ENCODE measurements at regions not wholly inside any gene's neighbourhood (a gene's known extent, or its start where the extent isn't known, plus 50 kb on each side); places are given as distances from the start of the nearest gene placed in this dataset.

DNA sequence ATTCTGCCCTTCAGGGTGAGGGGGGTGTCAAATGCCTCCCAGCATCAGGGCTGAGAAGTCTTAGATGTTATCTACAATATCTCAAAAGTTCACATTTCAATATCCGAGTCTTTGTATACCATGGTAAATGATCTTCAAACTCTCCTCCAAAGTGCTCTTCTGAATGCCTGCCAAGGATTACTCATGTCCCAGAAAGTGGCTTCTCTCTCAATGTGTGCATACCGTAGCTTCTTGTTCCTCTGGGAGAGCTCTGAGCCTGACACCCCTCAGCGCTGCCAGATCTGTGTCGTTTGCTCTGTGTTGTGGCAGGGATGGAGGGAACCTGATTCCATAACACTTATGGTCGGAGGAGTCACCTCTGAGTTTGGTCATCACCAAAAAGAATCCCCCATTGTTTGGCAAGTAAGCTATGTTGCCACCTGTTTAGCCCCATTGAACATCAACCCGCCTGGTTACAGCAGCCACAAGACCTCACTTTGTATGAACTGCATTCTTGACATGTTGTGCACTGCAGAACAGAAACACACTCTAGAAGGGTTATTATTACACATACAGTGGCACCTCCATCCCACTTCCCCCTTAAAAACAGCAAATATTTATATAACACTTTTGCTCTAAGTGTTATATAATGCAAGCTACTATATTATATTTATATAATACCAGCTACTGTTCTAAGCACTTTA, 163.1 kb upstream of the MIR17HG start:
- Histone ChIP-seq H3K9ac (ENCODE audit: low read depth in 1 of 2, low read length in 2 of 2) (no peak overlapping the region), H3K4me1 (ENCODE audit: control insufficient read depth in 1 of 2, insufficient read depth in 2 of 2, low read length in 2 of 2) (no peaks in the 10 kb centered on the region), H3K9me3 (ENCODE audit: control insufficient read depth in 1 of 2, low read length in 2 of 2) (no peaks in the 10 kb centered on the region), H3K27me3 (ENCODE audit: control insufficient read depth in 1 of 2, insufficient read depth in 2 of 2, low read length in 2 of 2) (no peaks in the 10 kb centered on the region), H3K4me3 (ENCODE audit: low read depth in 1 of 2, low read length in 2 of 2) (no peak overlapping the region), H3K27ac (ENCODE audit: low read depth, low read length) (no peak overlapping the region), H3K36me3 (ENCODE audit: control insufficient read depth in 1 of 2, insufficient read depth in 2 of 2, low read length in 2 of 2) (no peaks in the 10 kb centered on the region)

- Histone ChIP-seq H3K27ac (ENCODE audit: low read depth, low read length) (no peak overlapping the region), H3K27me3 (ENCODE audit: control insufficient read depth in 1 of 2, insufficient read depth in 2 of 2, low read length in 2 of 2) (no peaks in the 10 kb centered on the region), H3K9me3 (ENCODE audit: control insufficient read depth in 1 of 2, low read length in 2 of 2) (no peaks in the 10 kb centered on the region), H3K4me3 (ENCODE audit: low read depth in 1 of 2, low read length in 2 of 2) (no peak overlapping the region), H3K36me3 (ENCODE audit: control insufficient read depth in 1 of 2, insufficient read depth in 2 of 2, low read length in 2 of 2) (no peaks in the 10 kb centered on the region), H3K4me1 (ENCODE audit: control insufficient read depth in 1 of 2, insufficient read depth in 2 of 2, low read length in 2 of 2) (no peaks in the 10 kb centered on the region), H3K9ac (ENCODE audit: low read depth in 1 of 2, low read length in 2 of 2) (no peak overlapping the region)
These were observed 162.1 kb upstream of the MIR17HG start for GRCh38 chr13:91185294-91185863.

DNA sequence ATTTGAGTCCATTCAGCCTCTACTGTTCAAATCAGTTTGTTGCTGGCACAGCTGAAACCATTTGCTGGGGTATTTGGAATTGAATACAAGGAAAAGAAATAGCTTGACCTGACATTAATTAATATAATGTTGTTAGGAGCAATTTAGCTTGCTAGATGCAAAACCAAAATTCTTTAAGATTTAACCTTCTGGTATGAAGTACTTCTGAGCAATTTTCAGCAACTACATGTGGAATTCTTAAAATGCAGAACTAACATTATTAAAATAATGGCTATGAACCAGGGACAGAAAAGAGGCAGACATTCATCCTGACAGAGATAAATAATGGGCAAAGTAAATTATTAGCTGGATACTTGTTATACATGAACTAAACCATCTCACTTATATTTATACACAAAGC, 160.0 kb upstream of the MIR17HG start:
- Histone ChIP-seq H3K27ac (ENCODE audit: low read depth, low read length) (no peak overlapping the region), H3K9ac (ENCODE audit: low read depth in 1 of 2, low read length in 2 of 2) (no peak overlapping the region), H3K9me3 (ENCODE audit: control insufficient read depth in 1 of 2, low read length in 2 of 2) (no peaks in the 10 kb centered on the region), H3K4me1 (ENCODE audit: control insufficient read depth in 1 of 2, insufficient read depth in 2 of 2, low read length in 2 of 2) (no peaks in the 10 kb centered on the region), H3K4me3 (ENCODE audit: low read depth in 1 of 2, low read length in 2 of 2) (no peak overlapping the region), H3K36me3 (ENCODE audit: control insufficient read depth in 1 of 2, insufficient read depth in 2 of 2, low read length in 2 of 2) (no peaks in the 10 kb centered on the region), H3K27me3 (ENCODE audit: control insufficient read depth in 1 of 2, insufficient read depth in 2 of 2, low read length in 2 of 2) (no peaks in the 10 kb centered on the region)

DNA sequence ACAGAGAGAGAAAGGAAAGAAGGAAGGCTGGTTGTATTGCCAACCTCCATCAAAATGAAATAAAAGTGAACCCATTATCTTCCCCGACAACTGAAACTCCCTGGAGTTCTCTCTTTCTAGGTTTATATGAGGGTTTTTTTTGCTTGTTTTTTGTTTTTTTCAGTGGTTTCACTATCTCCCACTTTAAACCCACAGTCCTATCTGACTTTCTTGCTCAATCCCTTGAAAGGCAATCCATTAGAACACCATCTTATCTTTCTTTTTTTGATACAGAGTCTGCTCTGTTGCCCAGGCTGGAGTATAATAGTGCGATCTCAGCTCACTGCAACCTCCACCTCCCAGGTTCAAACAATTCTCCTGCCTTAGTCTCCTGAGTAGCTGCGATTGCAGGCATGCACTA, 158.0 kb upstream of the MIR17HG start:
- Histone ChIP-seq H3K27me3 (ENCODE audit: control insufficient read depth in 1 of 2, insufficient read depth in 2 of 2, low read length in 2 of 2) (no peaks in the 10 kb centered on the region), H3K36me3 (ENCODE audit: control insufficient read depth in 1 of 2, insufficient read depth in 2 of 2, low read length in 2 of 2) (no peaks in the 10 kb centered on the region), H3K9ac (ENCODE audit: low read depth in 1 of 2, low read length in 2 of 2) (no peak overlapping the region), H3K4me1 (ENCODE audit: control insufficient read depth in 1 of 2, insufficient read depth in 2 of 2, low read length in 2 of 2) (no peaks in the 10 kb centered on the region), H3K27ac (ENCODE audit: low read depth, low read length) (no peak overlapping the region), H3K4me3 (ENCODE audit: low read depth in 1 of 2, low read length in 2 of 2) (no peak overlapping the region), H3K9me3 (ENCODE audit: control insufficient read depth in 1 of 2, low read length in 2 of 2) (no peaks in the 10 kb centered on the region)

DNA sequence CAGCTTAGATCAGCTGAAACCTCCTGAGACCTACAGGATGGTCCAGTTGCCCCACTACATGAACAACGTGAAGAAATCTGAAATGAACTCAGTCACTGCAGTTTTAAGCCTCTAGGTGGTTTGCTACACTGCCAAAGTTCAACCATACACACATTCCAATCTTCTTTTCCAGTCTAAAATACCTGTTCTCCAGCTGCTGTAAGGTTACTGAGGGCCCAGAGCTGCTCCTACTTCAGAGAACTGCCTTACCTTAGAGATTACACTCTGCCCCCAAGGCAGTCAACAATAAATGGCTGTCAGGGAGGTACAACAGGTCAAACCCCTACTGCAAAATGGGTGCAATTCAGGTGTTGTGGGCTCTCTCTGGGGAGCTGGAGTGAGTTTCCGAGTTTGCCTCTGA, 154.1 kb upstream of the MIR17HG start:
- no peak overlapping the region for H3K27ac ChIP-seq (ENCODE audit: low read depth, low read length)
- no peaks in the 10 kb centered on the region for H3K9me3 ChIP-seq (ENCODE audit: control insufficient read depth in 1 of 2, low read length in 2 of 2)
- H3K27me3 ChIP-seq (ENCODE audit: control insufficient read depth in 1 of 2, insufficient read depth in 2 of 2, low read length in 2 of 2) = no peaks in the 10 kb centered on the region
- H3K4me3 ChIP-seq (ENCODE audit: low read depth in 1 of 2, low read length in 2 of 2) = no peak overlapping the region
- no peaks in the 10 kb centered on the region for H3K4me1 ChIP-seq (ENCODE audit: control insufficient read depth in 1 of 2, insufficient read depth in 2 of 2, low read length in 2 of 2)
- no peak overlapping the region for H3K9ac ChIP-seq (ENCODE audit: low read depth in 1 of 2, low read length in 2 of 2)
- no peaks in the 10 kb centered on the region for H3K36me3 ChIP-seq (ENCODE audit: control insufficient read depth in 1 of 2, insufficient read depth in 2 of 2, low read length in 2 of 2)

DNA sequence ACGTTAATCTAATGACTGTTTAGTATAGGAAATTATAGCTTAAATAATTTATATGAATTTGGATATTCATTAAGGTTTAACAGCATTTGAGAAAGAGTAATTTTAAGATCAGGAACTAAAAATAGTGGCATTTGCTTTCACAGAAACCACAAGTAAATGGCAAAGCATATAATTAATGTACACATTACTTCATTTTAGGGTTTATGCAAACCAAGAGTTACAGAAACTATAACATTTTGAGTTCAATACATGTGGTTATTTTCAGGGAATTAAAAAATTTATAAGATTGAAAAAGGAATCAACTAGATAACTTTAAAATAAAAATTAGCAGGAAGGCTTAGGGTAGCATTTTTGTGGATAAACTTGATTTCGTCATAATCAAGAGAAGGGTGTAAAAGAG, 151.7 kb upstream of the MIR17HG start:
- Histone ChIP-seq H3K27ac (ENCODE audit: low read depth, low read length) (no peak overlapping the region), H3K9me3 (ENCODE audit: control insufficient read depth in 1 of 2, low read length in 2 of 2) (no peaks in the 10 kb centered on the region), H3K9ac (ENCODE audit: low read depth in 1 of 2, low read length in 2 of 2) (no peak overlapping the region), H3K27me3 (ENCODE audit: control insufficient read depth in 1 of 2, insufficient read depth in 2 of 2, low read length in 2 of 2) (no peaks in the 10 kb centered on the region), H3K4me3 (ENCODE audit: low read depth in 1 of 2, low read length in 2 of 2) (no peak overlapping the region), H3K4me1 (ENCODE audit: control insufficient read depth in 1 of 2, insufficient read depth in 2 of 2, low read length in 2 of 2) (no peaks in the 10 kb centered on the region), H3K36me3 (ENCODE audit: control insufficient read depth in 1 of 2, insufficient read depth in 2 of 2, low read length in 2 of 2) (no peaks in the 10 kb centered on the region)

DNA sequence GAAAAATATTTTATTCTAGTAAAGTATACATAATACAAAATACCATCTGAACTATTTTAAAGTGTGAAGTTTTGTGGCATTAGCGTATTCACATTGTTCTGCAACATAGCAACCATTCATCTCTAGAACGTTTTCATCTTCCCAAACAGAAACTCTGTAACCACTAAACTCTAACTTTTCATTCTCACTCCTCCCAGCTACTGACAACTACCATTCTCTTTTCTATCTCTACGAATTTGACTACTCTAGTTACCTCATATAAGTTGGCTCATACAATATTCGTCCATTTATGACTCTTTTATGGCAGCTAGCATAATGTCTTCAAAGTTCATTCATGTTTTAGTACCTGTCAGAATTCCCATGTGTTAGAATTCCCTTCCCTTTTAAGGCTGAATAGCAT, 150.5 kb upstream of the MIR17HG start:
- Histone ChIP-seq H3K27me3 (ENCODE audit: control insufficient read depth in 1 of 2, insufficient read depth in 2 of 2, low read length in 2 of 2) (no peaks in the 10 kb centered on the region), H3K36me3 (ENCODE audit: control insufficient read depth in 1 of 2, insufficient read depth in 2 of 2, low read length in 2 of 2) (no peaks in the 10 kb centered on the region), H3K4me1 (ENCODE audit: control insufficient read depth in 1 of 2, insufficient read depth in 2 of 2, low read length in 2 of 2) (no peaks in the 10 kb centered on the region), H3K9me3 (ENCODE audit: control insufficient read depth in 1 of 2, low read length in 2 of 2) (no peaks in the 10 kb centered on the region), H3K27ac (ENCODE audit: low read depth, low read length) (no peak overlapping the region), H3K9ac (ENCODE audit: low read depth in 1 of 2, low read length in 2 of 2) (no peak overlapping the region), H3K4me3 (ENCODE audit: low read depth in 1 of 2, low read length in 2 of 2) (no peak overlapping the region)

GRCh38 chr13:91199866-91200265, 147.6 kb upstream of the MIR17HG start:
- Histone ChIP-seq H3K36me3 (ENCODE audit: control insufficient read depth in 1 of 2, insufficient read depth in 2 of 2, low read length in 2 of 2) (no peaks in the 10 kb centered on the region), H3K9ac (ENCODE audit: low read depth in 1 of 2, low read length in 2 of 2) (no peak overlapping the region), H3K9me3 (ENCODE audit: control insufficient read depth in 1 of 2, low read length in 2 of 2) (no peaks in the 10 kb centered on the region), H3K27ac (ENCODE audit: low read depth, low read length) (no peak overlapping the region), H3K27me3 (ENCODE audit: control insufficient read depth in 1 of 2, insufficient read depth in 2 of 2, low read length in 2 of 2) (no peaks in the 10 kb centered on the region), H3K4me1 (ENCODE audit: control insufficient read depth in 1 of 2, insufficient read depth in 2 of 2, low read length in 2 of 2) (no peaks in the 10 kb centered on the region), H3K4me3 (ENCODE audit: low read depth in 1 of 2, low read length in 2 of 2) (no peak overlapping the region)

DNA sequence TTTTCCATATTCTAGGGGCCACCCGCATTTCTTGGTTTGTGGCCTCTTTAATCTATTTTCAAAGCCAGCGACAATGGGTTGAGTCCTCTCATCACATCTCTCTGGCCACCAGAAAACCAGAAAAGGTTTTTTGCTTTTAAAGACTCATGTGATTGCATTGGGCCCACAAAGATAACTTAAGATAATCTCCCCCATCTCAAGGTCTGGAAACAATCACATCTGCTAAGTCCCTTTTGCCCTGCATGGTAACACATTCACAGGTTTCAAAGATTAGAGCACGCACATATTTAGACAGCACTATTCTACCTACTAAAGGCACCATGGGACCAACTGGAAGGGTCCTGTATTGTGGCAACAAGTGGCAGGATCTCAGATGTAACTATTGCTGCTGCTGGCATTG, 147.0 kb upstream of the MIR17HG start:
- no peaks in the 10 kb centered on the region for H3K36me3 ChIP-seq (ENCODE audit: control insufficient read depth in 1 of 2, insufficient read depth in 2 of 2, low read length in 2 of 2)
- H3K9ac ChIP-seq (ENCODE audit: low read depth in 1 of 2, low read length in 2 of 2) = no peak overlapping the region
- no peak overlapping the region for H3K4me3 ChIP-seq (ENCODE audit: low read depth in 1 of 2, low read length in 2 of 2)
- no peaks in the 10 kb centered on the region for H3K27me3 ChIP-seq (ENCODE audit: control insufficient read depth in 1 of 2, insufficient read depth in 2 of 2, low read length in 2 of 2)
- H3K27ac ChIP-seq (ENCODE audit: low read depth, low read length) = no peak overlapping the region
- no peaks in the 10 kb centered on the region for H3K4me1 ChIP-seq (ENCODE audit: control insufficient read depth in 1 of 2, insufficient read depth in 2 of 2, low read length in 2 of 2)
- H3K9me3 ChIP-seq (ENCODE audit: control insufficient read depth in 1 of 2, low read length in 2 of 2) = no peaks in the 10 kb centered on the region

DNA sequence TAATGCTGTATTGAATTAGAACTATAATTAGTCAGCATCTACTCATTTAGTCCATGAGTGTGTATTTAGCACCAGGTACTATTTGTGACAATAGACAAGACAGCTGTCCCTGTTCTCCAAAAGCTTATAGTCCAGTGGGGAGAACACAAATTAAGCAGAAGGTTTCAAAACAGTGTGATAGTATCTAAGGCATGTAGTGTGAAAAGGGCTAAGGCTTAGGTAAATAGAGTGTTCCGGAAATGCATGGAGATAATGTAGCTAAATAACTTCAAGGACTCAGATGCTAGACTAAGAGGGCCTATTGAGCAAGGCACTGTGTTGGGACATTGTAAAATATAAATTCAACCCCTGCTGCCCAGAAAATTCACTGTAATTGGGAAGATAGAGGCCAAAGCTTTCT, 144.1 kb upstream of the MIR17HG start:
- Histone ChIP-seq H3K27ac (ENCODE audit: low read depth, low read length) (no peak overlapping the region), H3K9ac (ENCODE audit: low read depth in 1 of 2, low read length in 2 of 2) (no peak overlapping the region), H3K9me3 (ENCODE audit: control insufficient read depth in 1 of 2, low read length in 2 of 2) (no peaks in the 10 kb centered on the region), H3K36me3 (ENCODE audit: control insufficient read depth in 1 of 2, insufficient read depth in 2 of 2, low read length in 2 of 2) (no peaks in the 10 kb centered on the region), H3K4me1 (ENCODE audit: control insufficient read depth in 1 of 2, insufficient read depth in 2 of 2, low read length in 2 of 2) (no peaks in the 10 kb centered on the region), H3K27me3 (ENCODE audit: control insufficient read depth in 1 of 2, insufficient read depth in 2 of 2, low read length in 2 of 2) (no peaks in the 10 kb centered on the region), H3K4me3 (ENCODE audit: low read depth in 1 of 2, low read length in 2 of 2) (no peak overlapping the region)
